COR-L47 (cell line): ENCODE measurements at regions not wholly inside any gene's neighbourhood (a gene's known extent, or its start where the extent isn't known, plus 50 kb on each side); places are given as distances from the start of the nearest gene placed in this dataset.

Experiments used
- DNase-seq: peaks from one replicate; lab custom pipeline; 2025; lab: John Stamatoyannopoulos, UW

- DNase-seq, result no peak
Observed at GRCh38 chr11:92916299-92916698, 53.2 kb upstream of the MTNR1B start.

GRCh38 chr11:92917927-92918326 is 51.5 kb upstream of the MTNR1B start:
- no peak for DNase-seq

- no peak for DNase-seq
Observed at GRCh38 chr11:92919048-92919447, 50.4 kb upstream of the MTNR1B start.
